Activated CD4-positive, alpha-beta T cell treated with anti-CD3 and anti-CD28 coated beads, Interleukin-2, Interleukin-4, amounts not matched to agents 100 ng/mL and 50 ng/mL, durations not matched to agents 16 hours and 8 hours (primary cell): ENCODE measurements at regions not wholly inside any gene's neighbourhood (a gene's known extent, or its start where the extent isn't known, plus 50 kb on each side); places are given as distances from the start of the nearest gene placed in this dataset.

Experiments used
- DNase-seq: peaks from one replicate; pipeline ENCODE4 v3.0.0-alpha.2; 2020; ENCODE audit warnings: low spot score

DNA sequence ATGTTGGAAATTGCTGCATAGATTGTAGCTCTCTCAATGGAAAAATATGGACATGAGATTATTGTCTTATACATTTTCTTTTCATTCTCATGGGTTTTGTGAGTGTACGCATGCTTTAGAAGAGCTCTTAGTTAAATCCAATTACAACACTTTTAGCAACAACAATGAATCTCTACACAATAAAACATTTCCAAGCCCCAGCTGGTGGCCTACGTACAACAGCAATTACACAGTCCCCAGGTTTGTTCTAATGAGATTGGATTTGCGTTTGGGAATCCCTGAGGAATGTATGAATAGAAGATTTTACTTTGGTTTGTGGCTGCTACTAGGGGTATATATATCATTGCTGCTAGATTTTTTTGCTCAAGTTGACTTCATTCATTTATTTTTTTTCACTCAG, 98.6 kb downstream of the FHDC1 start:
- DNase-seq, result no peak

DNA sequence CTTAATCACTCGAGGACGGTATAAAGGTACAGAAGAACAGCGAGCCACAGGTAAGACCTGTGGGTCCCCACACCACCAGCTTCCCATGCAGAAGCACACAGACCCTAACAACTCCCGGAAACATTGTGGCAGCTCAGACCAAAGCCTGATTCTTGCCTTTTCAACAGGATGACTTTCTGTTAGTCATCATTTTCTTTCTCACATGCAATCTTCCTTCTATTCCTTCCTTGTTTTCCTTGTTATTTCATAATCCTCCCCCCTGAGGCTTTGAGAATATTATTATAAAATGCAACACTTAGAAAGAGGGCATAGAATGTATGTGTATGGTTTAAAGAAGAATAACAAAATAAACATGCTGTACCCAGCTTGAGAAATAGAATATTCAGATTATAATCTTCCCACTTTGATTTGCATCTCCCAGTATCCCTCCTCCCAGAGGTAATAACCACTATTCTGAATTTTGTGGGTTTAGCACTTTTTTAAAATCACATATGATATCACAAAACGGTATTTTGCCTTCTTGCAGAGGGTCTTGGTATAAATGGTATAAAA, 100.9 kb downstream of the FHDC1 start:
- DNase-seq, result no peak

DNA sequence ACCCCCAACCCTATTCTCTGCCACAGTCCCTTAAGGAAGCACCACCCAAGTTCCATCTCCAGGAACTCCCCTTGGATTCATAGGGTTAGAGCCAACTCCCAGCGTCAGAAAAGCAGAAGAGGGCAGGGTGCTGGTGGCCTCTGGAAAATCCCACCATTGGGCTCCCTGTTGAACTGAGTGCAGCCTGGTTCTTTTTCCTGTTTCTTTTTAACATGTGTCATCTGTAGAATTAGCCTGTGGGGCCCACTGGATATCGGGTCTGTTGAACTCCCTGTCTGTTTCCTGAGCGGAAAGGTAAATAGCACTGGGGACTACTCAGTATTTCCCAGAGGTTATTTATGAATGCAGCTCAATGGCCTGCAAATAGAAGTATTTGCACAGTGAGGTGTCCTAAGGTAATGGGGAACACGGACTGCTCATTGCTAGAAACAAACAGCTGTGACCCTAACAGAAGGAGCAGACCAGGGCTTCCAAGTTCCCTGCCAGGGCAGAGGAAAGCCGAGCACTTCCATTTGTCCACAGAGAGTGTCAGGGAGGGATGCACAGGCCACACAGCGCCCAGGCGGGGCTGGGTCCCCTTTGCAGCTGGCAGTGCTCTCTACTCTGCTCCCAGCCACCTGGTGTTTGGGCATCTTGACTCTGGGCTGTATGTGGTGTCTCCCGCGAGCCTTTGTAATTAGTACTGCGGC, 102.6 kb downstream of the FHDC1 start:
- no peak for DNase-seq

DNA sequence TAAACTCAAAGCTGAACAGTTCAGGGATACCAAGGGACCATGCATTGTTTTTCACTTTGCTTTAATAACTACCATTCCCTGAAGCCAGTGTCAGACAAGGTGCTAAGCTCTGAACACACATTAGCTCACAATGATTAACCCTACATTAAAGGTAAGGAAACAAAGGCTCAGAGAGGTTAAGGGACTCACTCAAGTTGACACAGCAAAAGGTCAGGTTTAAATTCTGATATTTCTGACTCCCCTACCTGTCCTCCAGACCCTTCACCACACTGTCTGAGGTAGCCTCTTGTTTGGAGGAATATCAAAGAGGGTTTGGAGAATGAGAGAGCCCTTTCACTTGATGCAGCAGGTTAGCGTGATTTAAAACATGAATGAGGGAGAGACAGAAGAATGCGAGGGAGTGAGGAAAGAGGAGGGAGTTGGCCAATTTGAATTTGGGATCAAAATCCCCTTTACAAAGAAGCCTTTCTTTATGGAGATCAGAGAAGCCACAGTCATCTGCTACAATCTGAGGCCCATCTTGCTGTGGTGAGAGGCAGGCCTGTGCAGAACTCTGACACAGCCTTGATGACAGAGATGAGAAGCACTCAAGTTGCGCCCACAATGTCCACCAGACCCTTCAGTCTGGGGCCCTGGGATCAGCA, 103.5 kb downstream of the FHDC1 start:
- no peak for DNase-seq

DNA sequence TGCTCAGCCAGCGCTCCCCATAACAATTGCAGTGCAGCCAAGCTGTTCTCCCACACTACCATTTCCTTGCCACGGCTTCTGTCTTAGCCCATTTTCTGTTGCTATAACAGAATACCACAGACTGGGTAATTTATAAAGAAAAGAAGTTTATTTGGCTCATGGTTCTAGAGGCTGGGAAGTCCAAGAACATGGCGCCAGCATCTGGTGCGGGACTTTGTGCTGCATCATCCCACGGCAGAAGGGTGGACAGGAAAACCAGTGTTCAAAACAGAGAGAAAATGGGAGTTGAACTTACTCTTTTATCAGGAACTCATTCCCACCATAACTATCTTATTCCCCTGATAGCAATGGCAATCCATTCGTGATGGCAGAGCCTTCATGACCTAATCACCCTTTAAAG, 104.6 kb downstream of the FHDC1 start:
- no peak for DNase-seq

DNA sequence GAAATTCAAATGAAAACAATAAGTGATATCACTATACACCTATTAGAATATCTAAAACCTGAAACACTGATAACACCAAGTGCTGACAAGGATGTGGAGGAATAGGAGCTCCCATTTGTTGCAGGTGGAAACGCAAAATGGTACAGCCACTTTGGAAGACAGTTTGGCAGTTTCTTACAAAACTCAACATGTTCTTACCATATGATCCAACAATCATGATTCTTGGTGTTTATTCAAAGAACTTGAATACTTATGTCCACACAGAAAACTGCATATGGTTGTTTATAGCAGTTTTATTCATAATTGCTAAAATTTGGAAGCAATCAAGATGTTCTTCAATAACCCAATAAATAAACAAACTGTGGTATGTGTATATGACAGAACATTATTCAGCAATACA, 107.9 kb downstream of the FHDC1 start:
- no peak for DNase-seq

DNA sequence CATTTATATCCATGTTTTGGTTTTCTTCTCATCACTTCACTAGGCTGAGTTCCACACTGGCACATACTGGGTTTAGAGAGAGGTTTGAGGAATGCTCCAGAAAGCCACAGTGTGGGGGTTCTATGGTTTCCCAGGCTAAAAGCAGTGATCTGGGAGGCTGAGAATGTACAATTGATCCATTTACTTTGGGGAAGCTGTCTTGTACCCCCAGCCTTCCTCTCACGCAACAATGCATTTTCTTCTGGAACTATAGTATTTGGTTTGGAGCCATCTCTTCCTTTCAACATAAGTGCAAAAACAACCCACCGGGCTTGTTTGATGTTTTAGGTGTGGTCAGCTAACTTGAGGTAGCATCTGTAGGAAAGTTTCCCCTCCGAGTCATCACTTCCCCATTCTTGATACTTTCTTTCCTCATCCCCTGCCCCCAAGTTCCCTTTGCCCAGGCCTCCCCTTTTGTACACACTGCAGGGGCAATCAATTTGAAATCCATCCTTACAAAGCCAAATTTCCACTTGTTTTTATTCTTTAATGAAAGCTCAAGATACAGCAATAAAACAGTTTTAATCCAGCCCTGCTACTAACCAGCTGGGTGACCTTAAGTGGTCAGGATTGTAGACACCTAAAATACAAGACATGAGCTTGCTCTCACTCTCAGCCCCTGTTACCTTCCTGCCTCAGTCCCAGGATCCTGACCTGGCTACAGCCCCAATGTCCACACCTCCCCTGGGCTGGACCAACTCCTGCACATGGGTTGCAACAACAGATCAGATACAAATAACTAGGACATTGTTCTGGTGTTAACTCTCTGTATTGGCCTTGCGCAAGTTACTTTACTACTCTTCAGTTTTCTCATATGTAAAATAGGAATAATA, 109.2 kb downstream of the FHDC1 start:
- DNase-seq, result no peak

DNA sequence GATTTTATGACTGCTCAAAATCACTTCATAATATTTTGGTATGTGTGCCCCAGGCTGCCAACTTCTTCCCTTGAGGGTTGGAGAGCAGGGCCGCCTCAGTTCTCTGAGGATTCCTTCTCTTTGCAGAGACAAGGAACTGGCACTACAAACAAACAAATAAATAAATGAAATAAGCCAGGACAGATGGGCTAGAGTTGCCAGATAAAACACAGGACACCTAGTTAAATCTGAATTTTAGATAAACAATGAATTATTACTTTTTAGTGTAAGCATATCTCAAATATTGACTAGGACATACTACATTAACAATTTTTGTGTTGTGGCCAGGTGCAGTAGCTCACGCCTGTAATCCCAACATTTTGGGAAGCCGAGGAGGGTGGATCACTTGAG, 122.5 kb downstream of the FHDC1 start:
- DNase-seq, result no peak

DNA sequence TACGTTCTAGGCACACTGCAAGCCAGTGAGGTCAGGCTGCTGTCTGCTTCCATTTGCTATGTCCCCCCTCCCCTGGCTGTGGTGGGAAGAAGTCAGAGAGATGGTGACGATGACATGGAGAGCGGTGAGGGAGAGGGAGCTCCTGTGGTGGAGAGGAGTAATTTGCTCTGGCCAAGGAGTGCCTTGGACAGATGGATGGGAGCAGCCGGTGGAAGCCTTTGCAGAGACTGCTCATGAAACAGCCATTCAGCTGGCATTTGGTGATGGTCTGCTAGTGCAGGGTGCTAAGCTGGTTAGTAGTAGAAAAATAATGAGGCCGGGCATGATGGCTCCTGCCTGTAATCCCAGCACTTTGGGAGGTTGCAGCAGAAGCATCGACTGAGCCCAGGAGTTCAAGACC, 124.1 kb downstream of the FHDC1 start:
- no peak for DNase-seq

DNA sequence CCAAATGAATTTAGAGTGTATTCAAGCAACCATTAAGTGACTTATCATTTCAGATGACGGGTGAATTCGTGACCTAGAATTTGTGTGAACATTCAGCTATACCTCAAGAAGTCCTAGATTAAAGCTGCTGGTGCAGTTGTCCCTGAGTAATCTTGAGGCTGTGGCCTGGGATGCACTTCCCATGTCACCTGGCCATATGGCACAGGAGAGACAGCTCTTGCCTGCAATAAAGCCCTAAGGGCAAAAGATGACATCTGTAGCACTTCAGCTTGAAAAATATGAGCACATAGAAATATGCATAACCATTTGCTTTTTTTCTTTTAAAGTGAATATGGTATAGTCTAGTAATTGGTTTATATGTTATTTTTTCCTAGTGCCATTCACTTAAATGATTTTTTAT, 125.8 kb downstream of the FHDC1 start:
- no peak for DNase-seq

DNA sequence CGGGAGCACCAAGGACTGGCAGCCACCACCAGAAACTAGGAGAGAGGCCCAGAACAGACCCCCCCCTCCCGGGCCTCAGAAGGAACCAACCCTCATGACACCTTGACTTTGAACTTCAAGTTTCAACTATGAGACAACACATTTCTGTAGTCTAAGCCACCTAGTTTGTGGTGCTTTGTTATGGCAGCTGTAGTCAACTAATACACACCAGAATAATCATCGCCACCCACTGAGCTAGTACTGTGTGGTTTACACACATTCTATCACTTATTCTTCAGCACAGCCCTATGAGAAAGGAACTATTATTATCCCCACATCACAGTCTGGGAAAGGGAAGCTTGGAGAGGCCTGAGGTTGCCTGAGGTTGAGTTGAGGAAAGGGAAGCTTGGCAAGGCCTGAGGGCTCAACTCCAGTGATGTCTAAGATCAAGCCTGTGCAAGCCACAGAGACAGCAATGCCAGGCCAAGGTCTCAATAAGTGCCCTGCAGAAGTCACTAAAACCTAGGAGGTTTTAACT, 126.6 kb downstream of the FHDC1 start:
- no peak for DNase-seq

DNA sequence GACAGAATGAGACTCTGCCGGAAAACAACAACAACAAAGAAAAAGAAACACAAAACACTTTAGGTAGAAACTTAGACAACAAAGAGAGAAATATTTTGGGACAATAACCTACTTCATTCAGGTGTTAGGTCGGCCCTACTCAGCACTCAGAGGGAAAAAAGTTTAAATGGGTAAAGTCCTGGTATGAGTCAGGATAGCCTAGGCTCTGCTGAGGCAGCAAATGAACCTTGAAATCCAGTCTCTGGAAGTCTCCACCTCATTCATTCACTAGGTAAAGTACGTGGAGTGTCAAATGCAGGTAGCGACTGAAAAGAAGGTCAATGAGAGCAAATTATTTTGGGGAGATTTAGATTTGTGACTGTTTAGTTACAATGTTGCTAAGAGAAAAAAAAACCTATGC, 127.4 kb downstream of the FHDC1 start:
- DNase-seq, result no peak

DNA sequence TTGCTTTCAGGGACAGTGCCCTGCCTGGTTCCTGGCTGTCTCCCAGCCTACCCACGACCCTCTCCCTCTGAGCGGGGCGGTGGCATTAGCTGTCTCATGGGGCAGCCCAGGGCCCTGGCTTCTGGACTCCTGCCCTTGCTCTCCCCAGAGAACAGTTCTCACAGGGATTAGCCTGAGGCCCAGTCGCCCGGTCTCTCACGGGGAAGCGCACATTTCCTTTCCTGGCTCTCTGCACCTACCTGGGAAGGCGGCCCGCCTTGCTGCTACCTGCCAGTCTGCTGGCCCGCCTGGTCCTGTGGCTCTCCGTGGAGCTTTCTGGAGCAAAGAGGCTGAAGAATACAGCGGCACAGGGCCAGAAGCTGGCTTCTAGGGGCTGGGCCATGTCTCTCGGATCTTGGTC, 128.4 kb downstream of the FHDC1 start:
- no peak for DNase-seq

DNA sequence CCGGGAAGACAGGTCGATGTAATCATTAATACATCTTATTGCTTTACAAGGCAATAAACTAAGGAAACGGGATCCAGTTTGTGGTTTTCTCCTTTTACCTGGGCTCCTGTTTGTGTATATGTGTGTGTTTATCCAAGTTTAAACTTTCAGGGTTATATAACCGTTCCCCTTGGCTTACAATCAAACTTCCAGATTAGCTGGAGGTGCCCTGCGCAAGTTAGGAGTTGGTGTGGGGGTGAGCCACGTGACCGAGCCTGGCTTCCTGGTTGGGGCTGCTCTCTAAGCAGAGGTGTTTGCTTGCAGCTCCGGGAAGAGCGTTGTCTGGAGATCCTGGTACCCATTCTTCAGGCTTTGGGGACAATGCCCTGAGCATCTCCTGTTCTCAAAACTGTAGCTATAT, 129.2 kb downstream of the FHDC1 start:
- DNase-seq, result no peak

DNA sequence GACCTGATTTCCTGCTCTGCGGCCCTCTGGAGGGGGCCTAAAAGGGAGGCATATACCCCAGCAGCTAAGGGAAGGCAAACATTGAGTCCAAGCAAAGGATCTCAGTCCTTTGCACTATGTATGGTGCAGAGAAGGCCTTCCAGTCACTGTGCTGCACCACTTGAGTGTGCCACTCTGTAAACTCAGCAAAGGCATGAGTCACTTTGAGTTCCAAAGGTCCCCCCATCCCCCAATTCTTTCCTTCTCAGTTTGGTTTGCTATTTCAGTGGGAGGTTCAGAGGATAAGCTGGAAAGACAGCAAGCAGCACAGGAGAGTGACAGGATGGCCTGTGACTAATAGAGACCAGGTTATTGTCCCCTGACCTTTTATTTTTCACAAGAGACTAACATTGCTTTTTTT, 131.3 kb downstream of the FHDC1 start:
- no peak for DNase-seq

DNA sequence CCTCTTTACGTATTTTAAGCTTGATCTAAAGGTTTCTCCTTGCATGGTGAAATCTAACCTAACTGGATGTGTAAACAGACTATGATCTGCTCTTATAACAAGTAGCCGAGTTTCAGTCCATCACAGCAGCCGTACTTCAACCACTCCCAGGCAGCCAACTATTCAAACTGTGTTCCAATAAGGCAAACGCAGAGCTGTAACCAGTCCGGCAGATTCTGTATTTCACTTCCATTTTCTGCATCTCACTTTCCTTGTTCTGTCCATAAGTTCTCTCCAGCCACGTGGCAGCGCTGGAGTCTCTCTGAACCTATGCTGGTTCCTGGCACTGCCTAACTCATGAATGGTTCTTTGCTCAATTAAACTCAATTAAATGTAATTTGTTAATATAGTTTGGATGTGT, 132.6 kb downstream of the FHDC1 start:
- DNase-seq, result no peak

DNA sequence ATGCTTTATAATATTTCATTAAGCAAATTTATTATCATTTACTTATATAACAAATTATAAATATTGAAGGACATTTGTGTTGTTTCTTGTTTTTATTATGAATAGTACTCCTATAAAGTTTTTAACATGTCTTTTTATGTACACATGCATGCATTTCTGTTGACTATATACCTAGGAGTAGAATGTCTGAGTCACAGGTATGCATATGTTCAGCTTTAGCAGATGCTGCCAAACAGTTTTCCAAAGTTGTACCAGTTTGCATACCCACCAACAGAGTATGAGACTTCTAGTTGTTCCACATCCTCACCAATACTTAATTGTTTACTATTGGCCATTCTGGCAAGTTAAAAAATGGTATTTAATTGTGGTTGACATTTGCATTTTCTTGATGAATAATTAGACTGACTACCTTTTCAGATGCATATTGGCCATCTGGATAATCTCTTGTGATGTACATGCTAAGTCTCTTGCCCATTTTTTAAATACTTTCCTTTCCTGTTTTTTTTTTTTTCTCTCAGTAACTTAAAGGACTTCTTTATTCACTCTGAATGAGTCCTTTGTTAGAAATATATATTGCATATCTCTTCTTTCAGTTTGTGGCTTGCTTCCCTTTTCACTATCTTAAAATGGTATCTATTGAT, 132.2 kb upstream of the TRIM2 start:
- no peak for DNase-seq

DNA sequence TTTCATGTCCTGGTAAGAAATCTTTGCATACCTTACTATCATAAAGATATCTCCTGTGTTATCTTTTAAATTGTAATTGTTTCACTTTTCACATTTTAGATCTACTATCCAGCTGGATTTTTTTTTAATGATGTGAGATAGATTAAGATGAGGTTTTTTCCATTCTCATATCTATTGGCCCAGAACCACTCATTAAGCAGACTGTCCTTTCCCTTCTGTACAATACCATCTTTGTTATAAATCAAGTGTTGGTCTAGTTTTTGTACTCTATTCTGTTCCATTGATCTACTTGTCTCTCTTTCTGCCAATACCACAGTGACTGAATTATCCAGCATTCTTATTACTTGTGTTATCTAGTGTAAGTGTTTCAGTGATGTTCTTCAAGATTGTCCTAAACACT, 131.6 kb upstream of the TRIM2 start:
- DNase-seq, result no peak

DNA sequence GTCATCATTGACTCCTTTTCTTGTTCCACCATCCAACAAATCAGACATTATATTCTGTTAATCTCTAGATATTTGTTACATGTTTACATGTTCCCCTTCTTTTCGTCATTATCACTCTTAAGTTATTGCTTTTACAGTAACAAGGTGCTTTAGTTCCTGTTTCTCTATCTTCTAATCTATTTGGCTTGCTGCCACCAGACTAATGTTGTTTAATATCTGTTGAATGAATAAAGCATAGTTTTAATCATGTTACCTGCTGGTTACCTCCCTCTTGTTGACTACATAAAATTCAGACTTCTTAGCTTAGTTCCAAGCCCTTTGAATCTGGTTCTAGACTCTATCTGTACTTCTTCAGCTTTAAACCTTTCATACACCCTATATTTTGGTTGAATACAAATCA, 129.8 kb upstream of the TRIM2 start:
- no peak for DNase-seq

DNA sequence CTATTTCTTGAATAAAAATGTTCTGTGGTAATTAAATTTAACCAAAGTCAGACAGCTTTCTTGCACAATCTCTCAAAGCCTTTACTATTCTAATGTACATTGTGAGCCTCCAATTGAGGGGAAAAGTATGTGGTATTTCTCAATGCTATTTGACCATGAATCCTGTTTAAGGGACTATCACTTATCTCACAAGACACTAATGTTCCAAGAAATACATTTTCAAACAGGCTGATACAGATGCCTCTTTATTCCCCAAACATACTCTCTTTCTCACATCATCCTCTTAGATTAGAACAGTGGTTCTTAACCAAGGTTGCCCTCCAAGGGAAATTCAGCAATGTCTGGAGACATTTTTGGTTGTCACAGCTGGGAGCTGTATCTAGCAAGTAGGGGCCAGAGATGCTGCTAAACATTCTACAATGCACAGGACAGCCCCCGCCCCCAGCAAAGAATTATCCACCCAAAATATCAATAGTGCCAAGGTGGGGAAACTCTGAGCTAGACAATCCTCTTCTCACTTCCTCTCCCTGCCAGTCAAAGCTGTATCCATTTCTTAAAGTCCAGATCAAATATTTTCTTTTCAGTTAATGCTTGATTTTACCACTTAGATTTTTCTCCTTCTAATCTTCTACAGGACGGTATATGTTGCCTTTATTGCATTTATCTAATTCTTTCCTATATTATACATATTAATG, 129.2 kb upstream of the TRIM2 start:
- DNase-seq, result no peak

DNA sequence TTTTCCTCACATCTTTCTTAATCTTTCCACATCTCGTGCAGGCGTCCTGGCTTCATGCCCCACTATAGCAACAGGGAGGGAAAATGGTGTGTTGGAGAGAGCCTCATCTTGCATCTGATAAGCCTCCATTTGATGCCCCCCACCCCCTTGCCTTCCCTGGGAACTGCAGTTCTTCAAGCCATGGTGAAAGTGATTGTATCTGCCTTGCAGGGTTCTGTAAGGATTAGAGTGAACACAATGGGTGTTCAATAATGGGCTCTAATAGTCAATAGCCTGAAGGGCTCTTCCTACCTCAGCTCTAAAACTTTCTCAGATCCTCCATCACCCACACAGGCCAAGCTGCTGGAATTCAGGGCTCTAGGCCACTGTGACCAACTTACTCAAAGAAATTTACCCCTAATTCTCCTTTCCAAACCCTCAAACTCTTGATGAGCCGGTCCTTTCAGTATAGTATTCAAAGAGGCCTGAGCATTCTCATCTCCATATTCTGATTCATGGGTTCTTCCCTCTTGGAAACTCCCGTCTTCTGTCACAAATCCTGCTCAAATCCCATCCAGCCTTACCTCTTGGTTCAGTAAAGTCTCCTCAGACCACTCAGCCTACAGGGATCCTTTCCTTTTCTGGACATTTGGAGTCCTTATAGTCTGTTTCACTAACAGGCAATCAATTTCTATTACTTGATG, 128.3 kb upstream of the TRIM2 start:
- DNase-seq, result no peak
